GM18517 (cell line): ENCODE measurements at regions not wholly inside any gene's neighbourhood (a gene's known extent, or its start where the extent isn't known, plus 50 kb on each side); places are given as distances from the start of the nearest gene placed in this dataset.

Experiments
- ATAC-seq: cut with Tn5 transposase; IDR thresholded peaks from one replicate; pipeline ENCODE4 v1.9.1; 2021; ENCODE audit warnings: mild to moderate bottlenecking, moderate library complexity; ENCODE audit not compliant: unreplicated experiment

GRCh38 chr20:23232679-23233308, 117.8 kb upstream of the NXT1 start:
- ATAC-seq: no peak

GRCh38 chr20:23232219-23232581, 118.4 kb upstream of the NXT1 start:
- ATAC-seq: no peak

GRCh38 chr20:23231561-23232218, 118.9 kb upstream of the NXT1 start:
- ATAC-seq: no peak

- no peak for ATAC-seq
These were observed 119.7 kb upstream of the NXT1 start for GRCh38 chr20:23230766-23231385.

- ATAC-seq: no peak
These were observed 120.6 kb upstream of the NXT1 start for GRCh38 chr20:23229989-23230388.

GRCh38 chr20:23228912-23229311, 121.7 kb upstream of the NXT1 start:
- ATAC-seq: no peak

GRCh38 chr20:23227976-23228375, 122.6 kb upstream of the NXT1 start:
- ATAC-seq: no peak

- ATAC-seq: no peak
These were observed 123.3 kb upstream of the NXT1 start for GRCh38 chr20:23227274-23227673.

- no peak for ATAC-seq
These were observed 123.9 kb upstream of the NXT1 start for GRCh38 chr20:23226612-23227265.

- no peak for ATAC-seq
These were observed 125.1 kb upstream of the NXT1 start for GRCh38 chr20:23225407-23226060.

- no peak for ATAC-seq
These were observed 125.8 kb upstream of the NXT1 start for GRCh38 chr20:23224806-23225205.

- ATAC-seq: no peak
These were observed 126.5 kb upstream of the NXT1 start for GRCh38 chr20:23223908-23224580.

GRCh38 chr20:23222531-23223200, 127.9 kb upstream of the NXT1 start:
- ATAC-seq: no peak

- no peak for ATAC-seq
These were observed 130.9 kb upstream of the CD93 start for GRCh38 chr20:23217023-23217422.

- ATAC-seq: no peak
These were observed 129.3 kb upstream of the CD93 start for GRCh38 chr20:23215344-23215995.

- no peak for ATAC-seq
These were observed 128.8 kb upstream of the CD93 start for GRCh38 chr20:23214903-23215302.

GRCh38 chr20:23212464-23212995, 126.4 kb upstream of the CD93 start:
- ATAC-seq: no peak

- no peak for ATAC-seq
These were observed 125.9 kb upstream of the CD93 start for GRCh38 chr20:23212011-23212410.

GRCh38 chr20:23211164-23211563, 125.0 kb upstream of the CD93 start:
- ATAC-seq: no peak
